Keratinocyte (primary cell): ENCODE measurements at regions not wholly inside any gene's neighbourhood (a gene's known extent, or its start where the extent isn't known, plus 50 kb on each side); places are given as distances from the start of the nearest gene placed in this dataset.

Experiments
- DNase-seq: peaks from one replicate; pipeline ENCODE4 v3.0.0-alpha.2; 2011; ENCODE audit warnings: low read depth, missing footprints, low spot score
- FAIRE-seq: peaks from 2 replicates; lab custom pipeline; 2011; peaks lifted over from hg19 to GRCh38; lab: Jason Lieb, UNC
- H2AFZ ChIP-seq: 2 replicates; pipeline ENCODE4 v1.6.0; 2012; ENCODE audit warnings: low read length, control low read depth, inconsistent platforms; ENCODE audit not compliant: control insufficient read depth
- H3K27ac ChIP-seq: 2 replicates; pipeline ENCODE4 v1.5.1; 2011; ENCODE audit warnings: low read length; ENCODE audit not compliant: control insufficient read depth, insufficient read depth
- H3K27me3 ChIP-seq: 3 replicates; pipeline ENCODE4 v1.6.0; 2011; ENCODE audit warnings: low read length; ENCODE audit not compliant: control insufficient read depth, insufficient read depth; ENCODE audit errors: extremely low read depth
- H3K36me3 ChIP-seq, 2 experiments: 2 replicates in 1 of 2; 3 replicates in 1 of 2; pipeline ENCODE4 v1.5.1; 2011; ENCODE audit warnings: low read length in 2 of 2, mild to moderate bottlenecking in 1 of 2; ENCODE audit not compliant: control insufficient read depth in 2 of 2, insufficient read depth in 2 of 2; ENCODE audit errors: extremely low read depth in 1 of 2
- H3K4me1 ChIP-seq: 3 replicates; pipeline ENCODE4 v1.5.1; 2011; ENCODE audit warnings: low read length; ENCODE audit not compliant: control insufficient read depth, insufficient read depth; ENCODE audit errors: extremely low read depth
- H3K4me2 ChIP-seq: 3 replicates; pipeline ENCODE4 v1.6.0; 2011; ENCODE audit warnings: low read depth, low read length; ENCODE audit not compliant: control insufficient read depth, insufficient read depth; ENCODE audit errors: extremely low read depth
- H3K4me3 ChIP-seq, 3 experiments: fragments of 200-600 bp in 1 of 3; sonication (generic) in 1 of 3; 2 replicates in 2 of 3; 3 replicates in 1 of 3; pipeline ENCODE4 v1.5.1; 2011 to 2016; ENCODE audit warnings: low read length in 3 of 3, mild to moderate bottlenecking in 3 of 3, control low read depth in 2 of 3, inconsistent platforms in 1 of 3, low read depth in 1 of 3, mixed read lengths in 1 of 3, mixed run types in 1 of 3, moderate library complexity in 1 of 3; ENCODE audit not compliant: control insufficient read depth in 2 of 3, insufficient read depth in 2 of 3; ENCODE audit errors: extremely low read depth in 1 of 3
- H3K79me2 ChIP-seq: 2 replicates; pipeline ENCODE4 v1.6.0; 2012; ENCODE audit warnings: low read length; ENCODE audit not compliant: control insufficient read depth, insufficient read depth
- H3K9ac ChIP-seq: 3 replicates; pipeline ENCODE4 v1.6.0; 2011; ENCODE audit warnings: low read length; ENCODE audit not compliant: control insufficient read depth, insufficient read depth; ENCODE audit errors: extremely low read depth
- H3K9me1 ChIP-seq: 3 replicates; pipeline ENCODE4 v1.6.0; 2011; ENCODE audit warnings: low read length; ENCODE audit not compliant: control insufficient read depth, insufficient read depth; ENCODE audit errors: extremely low read depth
- H3K9me3 ChIP-seq: 2 replicates; pipeline ENCODE4 v1.5.1; 2012; ENCODE audit warnings: low read depth, low read length; ENCODE audit not compliant: control insufficient read depth
- H4K20me1 ChIP-seq: 3 replicates; pipeline ENCODE4 v1.6.0; 2011; ENCODE audit warnings: low read length; ENCODE audit not compliant: control insufficient read depth, insufficient read depth; ENCODE audit errors: extremely low read depth
- EZH2 ChIP-seq: IDR thresholded peaks from one replicate; pipeline ENCODE4 v1.6.1; 2012; ENCODE audit warnings: inconsistent platforms, mild to moderate bottlenecking, low read length, moderate library complexity
- dilution Hi-C: fragments of 300-500 bp; cut with MboI; formaldehyde crosslinking; loops from one replicate; pipeline ENCODE4 v1.7.0; 2020; ENCODE audit warnings: low sequenced_read_pairs; ENCODE audit not compliant: extremely low pct_ligation_motif_present
- TF ChIP-seq, protein P1 (sequence below), 3 experiments: IDR thresholded peaks in 1 of 3; conservative IDR thresholded peaks in 1 of 3; optimal IDR thresholded peaks in 1 of 3; 2 replicates in 2 of 3; 3 replicates in 1 of 3; pipeline versions ENCODE3 to v1.5.1; 2011; ENCODE audit warnings: low read length in 3 of 3, mild to moderate bottlenecking in 3 of 3, moderate library complexity in 2 of 3, control low read depth in 1 of 3, inconsistent platforms in 1 of 3; ENCODE audit not compliant: insufficient read depth in 2 of 3; ENCODE audit errors: extremely low read depth in 1 of 3

DNA sequence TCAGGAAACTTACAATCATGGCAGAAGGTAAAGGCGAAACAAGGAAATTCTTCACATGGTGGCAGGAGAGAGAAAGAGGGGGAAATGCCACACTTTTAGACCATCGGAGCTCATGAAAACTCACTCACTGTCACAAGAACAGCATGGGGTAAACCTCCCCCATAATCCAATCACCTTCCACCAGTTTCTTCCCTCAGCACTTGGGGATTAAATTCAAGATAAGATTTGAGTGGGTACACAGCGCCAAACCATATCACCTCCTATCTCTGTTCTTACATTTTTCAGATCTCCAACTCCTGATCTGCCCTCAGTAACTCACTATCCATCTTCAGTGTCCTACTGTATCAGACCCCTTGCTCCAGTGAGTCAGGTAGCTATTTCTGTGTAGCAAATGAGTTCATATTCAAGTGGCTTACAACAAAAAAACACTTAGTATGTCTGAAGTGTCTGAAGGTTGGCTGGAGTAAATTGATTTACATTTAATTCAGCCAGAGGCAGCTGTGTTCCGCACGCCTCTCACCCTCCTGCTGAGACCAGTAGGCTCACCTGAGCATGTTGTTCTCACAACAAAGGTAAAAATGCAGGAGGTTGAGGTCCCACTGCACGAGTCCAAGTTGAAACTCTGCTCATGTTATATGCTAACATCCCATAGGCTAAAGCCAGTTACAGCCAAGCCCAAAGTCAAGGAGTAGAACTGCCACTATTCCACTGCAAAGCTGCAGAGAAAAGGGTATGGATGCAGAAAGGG is 180.7 kb upstream of the LMCD1 start:
- H3K27ac ChIP-seq = no peak overlapping the region
- H2AFZ ChIP-seq = no peak overlapping the region
- H3K4me3 ChIP-seq = no peak overlapping the region
- dilution Hi-C loops = no loop called here
- H4K20me1 ChIP-seq = no peaks in the 10 kb centered on the region
- H3K9me1 ChIP-seq = no peaks in the 10 kb centered on the region
- H3K79me2 ChIP-seq = no peaks in the 10 kb centered on the region
- H3K4me2 ChIP-seq = no peak overlapping the region
- H3K9me3 ChIP-seq = no peaks in the 10 kb centered on the region
- H3K36me3 ChIP-seq = no peaks in the 10 kb centered on the region
- FAIRE-seq (peak; percentile 58), DNase-seq (no peak)
- H3K4me1 ChIP-seq = peaks cover 12% of the 10 kb centered on the region
- no peak for TF ChIP-seq EZH2
- TF ChIP-seq, protein P1, sequence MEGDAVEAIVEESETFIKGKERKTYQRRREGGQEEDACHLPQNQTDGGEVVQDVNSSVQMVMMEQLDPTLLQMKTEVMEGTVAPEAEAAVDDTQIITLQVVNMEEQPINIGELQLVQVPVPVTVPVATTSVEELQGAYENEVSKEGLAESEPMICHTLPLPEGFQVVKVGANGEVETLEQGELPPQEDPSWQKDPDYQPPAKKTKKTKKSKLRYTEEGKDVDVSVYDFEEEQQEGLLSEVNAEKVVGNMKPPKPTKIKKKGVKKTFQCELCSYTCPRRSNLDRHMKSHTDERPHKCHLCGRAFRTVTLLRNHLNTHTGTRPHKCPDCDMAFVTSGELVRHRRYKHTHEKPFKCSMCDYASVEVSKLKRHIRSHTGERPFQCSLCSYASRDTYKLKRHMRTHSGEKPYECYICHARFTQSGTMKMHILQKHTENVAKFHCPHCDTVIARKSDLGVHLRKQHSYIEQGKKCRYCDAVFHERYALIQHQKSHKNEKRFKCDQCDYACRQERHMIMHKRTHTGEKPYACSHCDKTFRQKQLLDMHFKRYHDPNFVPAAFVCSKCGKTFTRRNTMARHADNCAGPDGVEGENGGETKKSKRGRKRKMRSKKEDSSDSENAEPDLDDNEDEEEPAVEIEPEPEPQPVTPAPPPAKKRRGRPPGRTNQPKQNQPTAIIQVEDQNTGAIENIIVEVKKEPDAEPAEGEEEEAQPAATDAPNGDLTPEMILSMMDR (optimal IDR thresholded peaks at IDR 0.05 in 1 of 3, IDR thresholded peaks at IDR 0.05 in 1 of 3, conservative IDR thresholded peaks at IDR 0.05 in 1 of 3; ENCODE audit: extremely low read depth in 1 of 3, insufficient read depth in 2 of 3, low read length in 3 of 3) = no peak
- no peak overlapping the region for H3K9ac ChIP-seq
- no peaks in the 10 kb centered on the region for H3K27me3 ChIP-seq

GRCh38 chr3:8324747-8325146 is 176.9 kb upstream of the LMCD1 start:
- Histone ChIP-seq H3K4me3 (no peak overlapping the region), H3K9me3 (no peaks in the 10 kb centered on the region), H4K20me1 (no peaks in the 10 kb centered on the region), H3K27me3 (no peaks in the 10 kb centered on the region), H3K36me3 (no peaks in the 10 kb centered on the region), H3K79me2 (no peaks in the 10 kb centered on the region), H3K9me1 (no peaks in the 10 kb centered on the region), H3K4me1 (peaks cover 9% of the 10 kb centered on the region), H3K9ac (no peak overlapping the region), H2AFZ (no peak overlapping the region), H3K4me2 (no peak overlapping the region), H3K27ac (no peak overlapping the region)
- TF ChIP-seq, protein P1 (optimal IDR thresholded peaks at IDR 0.05 in 1 of 3, IDR thresholded peaks at IDR 0.05 in 1 of 3, conservative IDR thresholded peaks at IDR 0.05 in 1 of 3; ENCODE audit: extremely low read depth in 1 of 3, insufficient read depth in 2 of 3, low read length in 3 of 3) = peak; percentile 62 to 80 (median 74)
- no peak for TF ChIP-seq EZH2
- peak; percentile 39 for FAIRE-seq
- dilution Hi-C loops = no loop called here
- no peak for DNase-seq
